HG03097 (cell line): ENCODE measurements at regions not wholly inside any gene's neighbourhood (a gene's known extent, or its start where the extent isn't known, plus 50 kb on each side); places are given as distances from the start of the nearest gene placed in this dataset.
"Not testable (repeated sequence)": the region's sequence is repeated elsewhere in the genome, so short reads cannot be mapped to it uniquely, and the experiment has no call there.

ENCODE experiments used
- ATAC-seq: cut with Tn5 transposase; IDR thresholded peaks from one replicate; pipeline ENCODE4 v1.9.1; 2021; ENCODE audit not compliant: unreplicated experiment, low FRiP score

- not testable (repeated sequence) for ATAC-seq
Measured at GRCh38 chr21:6482616-6483015, 4038.8 kb upstream of the TPTE start.

- not testable (repeated sequence) for ATAC-seq
Measured at GRCh38 chr21:6483645-6484044, 4037.7 kb upstream of the TPTE start.

- not testable (repeated sequence) for ATAC-seq
Measured at GRCh38 chr21:6486821-6487220, 4034.6 kb upstream of the TPTE start.

GRCh38 chr21:6492691-6493090 lies 4028.7 kb upstream of the TPTE start:
- ATAC-seq, result not testable (repeated sequence)

GRCh38 chr21:6493957-6494356 lies 4027.4 kb upstream of the TPTE start:
- not testable (repeated sequence) for ATAC-seq

- not testable (repeated sequence) for ATAC-seq
Measured at GRCh38 chr21:6496356-6496755, 4025.0 kb upstream of the TPTE start.

GRCh38 chr21:6498716-6499115 lies 4022.7 kb upstream of the TPTE start:
- ATAC-seq, result not testable (repeated sequence)

GRCh38 chr21:6499128-6499826 lies 4022.1 kb upstream of the TPTE start:
- not testable (repeated sequence) for ATAC-seq

GRCh38 chr21:6499866-6500265 lies 4021.5 kb upstream of the TPTE start:
- not testable (repeated sequence) for ATAC-seq

- ATAC-seq, result not testable (repeated sequence)
Measured at GRCh38 chr21:6500681-6501080, 4020.7 kb upstream of the TPTE start.

- ATAC-seq, result not testable (repeated sequence)
Measured at GRCh38 chr21:6506167-6506894, 4015.1 kb upstream of the TPTE start.

GRCh38 chr21:6507632-6508031 lies 4013.8 kb upstream of the TPTE start:
- ATAC-seq, result not testable (repeated sequence)

- ATAC-seq, result not testable (repeated sequence)
Measured at GRCh38 chr21:6521777-6522176, 3999.6 kb upstream of the TPTE start.

GRCh38 chr21:6526213-6526612 lies 3995.2 kb upstream of the TPTE start:
- not testable (repeated sequence) for ATAC-seq

GRCh38 chr21:6530655-6531054 lies 3990.7 kb upstream of the TPTE start:
- not testable (repeated sequence) for ATAC-seq

- not testable (repeated sequence) for ATAC-seq
Measured at GRCh38 chr21:6533261-6533660, 3988.1 kb upstream of the TPTE start.

- ATAC-seq, result not testable (repeated sequence)
Measured at GRCh38 chr21:6538320-6538719, 3983.1 kb upstream of the TPTE start.

GRCh38 chr21:6539688-6540087 lies 3981.7 kb upstream of the TPTE start:
- not testable (repeated sequence) for ATAC-seq

- not testable (repeated sequence) for ATAC-seq
Measured at GRCh38 chr21:6541036-6541435, 3980.3 kb upstream of the TPTE start.

- ATAC-seq, result not testable (repeated sequence)
Measured at GRCh38 chr21:6545288-6545687, 3976.1 kb upstream of the TPTE start.

- not testable (repeated sequence) for ATAC-seq
Measured at GRCh38 chr21:6551045-6551444, 3970.3 kb upstream of the TPTE start.
